ENCODE measurements at regions not wholly inside any gene's neighbourhood (a gene's known extent, or its start where the extent isn't known, plus 50 kb on each side); places are given as distances from the start of the nearest gene placed in this dataset.

- TF ChIP-seq TAF1 (conservative IDR thresholded peaks at IDR 0.05) (no peak), CTCF (IDR thresholded peaks at IDR 0.05; ENCODE audit: low read depth, low read length, missing input control) (no peak), FOXA1 (IDR thresholded peaks at IDR 0.05) (no peak), REST (IDR thresholded peaks at IDR 0.05) (no peak)
Observed at GRCh38 chr9:105975886-105976645, 281.7 kb downstream of the TMEM38B start.

Data from liver (tissue), 3 donors.